Neuronal stem cell (in vitro differentiated cells): ENCODE measurements at regions not wholly inside any gene's neighbourhood (a gene's known extent, or its start where the extent isn't known, plus 50 kb on each side); places are given as distances from the start of the nearest gene placed in this dataset.

Source experiments
- DNase-seq: peaks from one replicate; pipeline ENCODE4 v3.0.0-alpha.2; 2013; ENCODE audit warnings: low spot score
- H2AFZ ChIP-seq: one replicate; pipeline ENCODE4 v1.6.1; 2013; ENCODE audit warnings: mild to moderate bottlenecking, low read length, inconsistent platforms
- H2AK5ac ChIP-seq: 2 replicates; pipeline ENCODE4 v1.6.1; 2013; ENCODE audit warnings: low read depth, mild to moderate bottlenecking, inconsistent platforms, low read length, moderate library complexity, mixed read lengths
- H2BK120ac ChIP-seq: 2 replicates; pipeline ENCODE4 v1.6.1; 2013; ENCODE audit warnings: low read depth, mild to moderate bottlenecking, inconsistent platforms, low read length, moderate library complexity, mixed read lengths
- H2BK12ac ChIP-seq: one replicate; pipeline ENCODE4 v1.6.1; 2013; ENCODE audit warnings: low read length, inconsistent platforms
- H2BK15ac ChIP-seq: 2 replicates; pipeline ENCODE4 v1.6.1; 2013; ENCODE audit warnings: mild to moderate bottlenecking, low read length, inconsistent platforms, mixed read lengths
- H2BK5ac ChIP-seq: one replicate; pipeline ENCODE4 v1.6.1; 2013; ENCODE audit warnings: inconsistent platforms, mild to moderate bottlenecking, low read length, moderate library complexity
- H3K14ac ChIP-seq: one replicate; pipeline ENCODE4 v1.6.1; 2013; ENCODE audit warnings: low read length, inconsistent platforms
- H3K18ac ChIP-seq: 2 replicates; pipeline ENCODE4 v1.6.1; 2013; ENCODE audit warnings: low read length, inconsistent platforms
- H3K23ac ChIP-seq: 2 replicates; pipeline ENCODE4 v1.6.1; 2013; ENCODE audit warnings: low read depth, mild to moderate bottlenecking, mixed read lengths, low read length, inconsistent platforms; ENCODE audit not compliant: poor library complexity
- H3K27ac ChIP-seq: replicated peaks from 3 replicates; pipeline ENCODE4 v1.5.1; 2013; ENCODE audit warnings: low read length, inconsistent platforms
- H3K27me3 ChIP-seq, 3 experiments: 2 replicates each; pipeline ENCODE4 v1.6.1; 2013; ENCODE audit warnings: low read length in 3 of 3, mild to moderate bottlenecking in 2 of 3, inconsistent platforms in 1 of 3, low read depth in 1 of 3, mixed read lengths in 1 of 3, moderate library complexity in 1 of 3; ENCODE audit not compliant: control insufficient read depth in 3 of 3, insufficient read depth in 3 of 3
- H3K36me3 ChIP-seq, 2 donors: replicated peaks in 1 of 2; 2 replicates each; pipeline ENCODE4 v1.6.1; 2013; ENCODE audit warnings: low read length in 2 of 2; ENCODE audit not compliant: control insufficient read depth in 2 of 2, insufficient read depth in 2 of 2
- H3K4ac ChIP-seq: 2 replicates; pipeline ENCODE4 v1.6.1; 2013; ENCODE audit warnings: inconsistent platforms, mild to moderate bottlenecking, low read length, moderate library complexity
- H3K4me1 ChIP-seq, 2 donors: 1 replicate in 1 of 2; 2 replicates in 1 of 2; pipeline ENCODE4 v1.6.1; 2013; ENCODE audit warnings: low read length in 2 of 2, low read depth in 1 of 2; ENCODE audit not compliant: control insufficient read depth in 2 of 2, insufficient read depth in 1 of 2
- H3K4me2 ChIP-seq: one replicate; pipeline ENCODE4 v1.6.1; 2013; ENCODE audit warnings: mild to moderate bottlenecking, low read length, inconsistent platforms; ENCODE audit not compliant: insufficient read depth, poor library complexity, severe bottlenecking
- H3K4me3 ChIP-seq, 2 donors: 2 replicates each; pipeline ENCODE4 v1.5.1; 2013; ENCODE audit warnings: low read length in 2 of 2, mild to moderate bottlenecking in 2 of 2, inconsistent platforms in 1 of 2, moderate library complexity in 1 of 2
- H3K79me1 ChIP-seq: one replicate; pipeline ENCODE4 v1.6.1; 2013; ENCODE audit warnings: low read depth, mild to moderate bottlenecking, inconsistent platforms, low read length, moderate library complexity
- H3K9ac ChIP-seq: one replicate; pipeline ENCODE4 v1.6.1; 2013; ENCODE audit warnings: mild to moderate bottlenecking, low read depth, low read length, inconsistent platforms; ENCODE audit not compliant: poor library complexity
- H3K9me3 ChIP-seq, 2 donors: replicated peaks in 1 of 2; 2 replicates each; pipeline versions ENCODE3 to v1.6.1; 2013; ENCODE audit warnings: low read length in 2 of 2, mild to moderate bottlenecking in 2 of 2, inconsistent platforms in 1 of 2, low read depth in 1 of 2, mixed read lengths in 1 of 2, moderate library complexity in 1 of 2; ENCODE audit not compliant: control insufficient read depth in 2 of 2, insufficient read depth in 1 of 2
- H4K8ac ChIP-seq: one replicate; pipeline ENCODE4 v1.6.1; 2013; ENCODE audit warnings: low read depth, mild to moderate bottlenecking, inconsistent platforms, low read length, moderate library complexity
- H4K91ac ChIP-seq: one replicate; pipeline ENCODE4 v1.6.1; 2013; ENCODE audit warnings: low read length, low read depth, mild to moderate bottlenecking, inconsistent platforms; ENCODE audit not compliant: poor library complexity
- WGBS, 2 donors: extraction: QIAGEN DNeasy Blood & Tissue Kit; methylation state at CpG; one replicate each; pipeline ENCODE4 v1.1.7; 2013; ENCODE audit warnings: missing lambda C conversion rate in 2 of 2, mixed read lengths in 1 of 2; ENCODE audit not compliant: insufficient read length in 2 of 2, insufficient replicate concordance in 1 of 2; ENCODE audit errors: extremely low coverage in 2 of 2; 5-methylcytosine and 5-hydroxymethylcytosine counted together

DNA sequence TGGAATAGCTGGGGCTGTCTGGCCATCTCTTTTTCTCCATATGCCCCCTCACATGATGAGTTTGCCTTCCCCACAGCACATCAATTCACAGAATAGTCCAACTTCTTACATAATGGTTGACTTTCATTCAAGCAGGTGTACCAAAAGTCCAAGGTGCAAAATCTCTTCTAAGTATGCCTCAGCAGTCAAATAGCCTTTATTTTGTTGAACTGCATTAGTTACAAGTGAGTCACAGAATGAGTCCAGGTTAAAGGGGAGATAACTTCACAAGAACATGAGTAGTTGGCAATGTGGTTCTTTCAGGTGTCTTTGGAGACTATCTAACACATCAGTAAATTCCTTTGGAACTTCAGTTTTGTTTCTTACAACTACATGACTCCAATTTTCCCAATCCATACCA, 672.5 kb downstream of the PRELID2 start:
- no peak overlapping the region for H3K23ac ChIP-seq
- no peaks in the 10 kb centered on the region for H3K9me3 ChIP-seq
- no peak overlapping the region for H3K4me2 ChIP-seq
- peaks cover 11 to 15% of the 10 kb centered on the region in 2 donors for H3K4me1 ChIP-seq
- H3K4ac ChIP-seq = no peak overlapping the region
- H4K91ac ChIP-seq = no peak overlapping the region
- H2AFZ ChIP-seq = no peak overlapping the region
- H2BK120ac ChIP-seq = no peak overlapping the region
- no peak overlapping the region for H3K27ac ChIP-seq
- H2BK12ac ChIP-seq = no peak overlapping the region
- H3K14ac ChIP-seq = no peak overlapping the region
- no peak overlapping the region for H2BK15ac ChIP-seq
- no peak overlapping the region for H2BK5ac ChIP-seq
- no peak overlapping the region for H3K4me3 ChIP-seq
- no peaks in the 10 kb centered on the region for H3K36me3 ChIP-seq
- no peaks in the 10 kb centered on the region for H3K79me1 ChIP-seq
- no peak overlapping the region for H2AK5ac ChIP-seq
- H3K9ac ChIP-seq = no peak overlapping the region
- peaks cover 0 to 88% (median 0%) of the 10 kb centered on the region in 3 experiments for H3K27me3 ChIP-seq
- no peak overlapping the region for H3K18ac ChIP-seq
- no peak for DNase-seq
- H4K8ac ChIP-seq = no peak overlapping the region

DNA sequence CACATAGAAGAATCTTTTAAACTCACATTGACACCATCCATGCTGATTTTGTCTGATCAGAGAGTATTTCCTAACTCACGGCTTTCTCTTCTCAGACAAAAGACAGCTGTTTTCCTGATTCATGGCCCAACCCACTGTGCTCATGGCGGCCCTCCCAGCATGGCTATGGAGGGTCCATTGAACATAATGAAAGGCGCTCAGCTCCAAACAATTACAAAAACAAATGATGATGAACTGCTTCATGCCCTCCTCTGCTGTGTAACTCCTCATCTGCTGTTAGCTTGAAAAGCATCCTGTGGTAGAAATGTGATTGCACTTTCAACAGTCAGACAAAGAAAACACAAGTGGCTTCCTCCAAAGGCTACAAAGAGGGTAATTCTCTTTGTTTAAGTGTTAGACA, 673.8 kb downstream of the PRELID2 start:
- no peak overlapping the region for H2BK15ac ChIP-seq
- H2BK120ac ChIP-seq = no peak overlapping the region
- H3K27ac ChIP-seq = no peak overlapping the region
- H3K14ac ChIP-seq = no peak overlapping the region
- no peak overlapping the region for H3K4me2 ChIP-seq
- H3K9me3 ChIP-seq = no peaks in the 10 kb centered on the region
- H2BK12ac ChIP-seq = no peak overlapping the region
- H4K91ac ChIP-seq = no peak overlapping the region
- no peaks in the 10 kb centered on the region for H3K79me1 ChIP-seq
- peaks cover 11 to 15% of the 10 kb centered on the region in 2 donors for H3K4me1 ChIP-seq
- no peak overlapping the region for H3K23ac ChIP-seq
- no peak overlapping the region for H2AFZ ChIP-seq
- H3K36me3 ChIP-seq = no peaks in the 10 kb centered on the region
- no CpG with 5 or more reads among the region's 3 CpGs for WGBS, 2 donors
- no peak overlapping the region for H3K18ac ChIP-seq
- H4K8ac ChIP-seq = no peak overlapping the region
- H3K4me3 ChIP-seq = no peak overlapping the region
- no peak overlapping the region for H2BK5ac ChIP-seq
- H3K27me3 ChIP-seq = peaks cover 0 to 90% (median 0%) of the 10 kb centered on the region in 3 experiments
- no peak overlapping the region for H3K9ac ChIP-seq
- peak; percentile 51 for DNase-seq
- no peak overlapping the region for H3K4ac ChIP-seq
- no peak overlapping the region for H2AK5ac ChIP-seq

DNA sequence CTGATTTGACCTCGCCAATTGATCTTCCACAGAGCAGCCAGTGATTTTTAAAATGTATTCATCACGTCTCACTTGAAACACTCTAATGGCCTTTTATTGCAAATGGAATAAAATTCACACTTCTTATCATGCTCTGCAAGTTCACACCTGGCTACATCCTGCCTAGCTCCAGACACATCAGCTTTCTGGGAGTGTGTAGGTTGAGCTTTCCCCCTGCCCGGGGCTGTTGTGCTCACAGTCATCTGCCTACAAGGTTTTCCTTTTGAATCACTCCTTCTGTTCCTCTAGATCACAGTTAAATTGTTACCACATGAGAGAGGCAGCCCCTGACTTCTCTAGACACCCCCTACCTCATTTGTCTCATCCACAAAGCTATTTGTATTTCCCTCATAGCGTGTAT, 674.5 kb downstream of the PRELID2 start:
- H3K36me3 ChIP-seq = no peaks in the 10 kb centered on the region
- H3K27ac ChIP-seq = no peak overlapping the region
- no peak overlapping the region for H2BK5ac ChIP-seq
- no peaks in the 10 kb centered on the region for H3K79me1 ChIP-seq
- no peak overlapping the region for H3K4me3 ChIP-seq
- no peak overlapping the region for H3K9ac ChIP-seq
- no peak overlapping the region for H3K4ac ChIP-seq
- no peak for DNase-seq
- no peak overlapping the region for H2BK12ac ChIP-seq
- H3K4me1 ChIP-seq = peaks cover 11 to 15% of the 10 kb centered on the region in 2 donors
- no CpG with 5 or more reads among the region's 4 CpGs for WGBS, 2 donors
- H4K8ac ChIP-seq = no peak overlapping the region
- H4K91ac ChIP-seq = no peak overlapping the region
- H2BK15ac ChIP-seq = no peak overlapping the region
- no peak overlapping the region for H2BK120ac ChIP-seq
- no peak overlapping the region for H3K23ac ChIP-seq
- no peak overlapping the region for H3K14ac ChIP-seq
- peaks cover 0 to 89% (median 0%) of the 10 kb centered on the region in 3 experiments for H3K27me3 ChIP-seq
- no peak overlapping the region for H2AFZ ChIP-seq
- H2AK5ac ChIP-seq = no peak overlapping the region
- no peak overlapping the region for H3K4me2 ChIP-seq
- H3K9me3 ChIP-seq = no peaks in the 10 kb centered on the region
- H3K18ac ChIP-seq = no peak overlapping the region

DNA sequence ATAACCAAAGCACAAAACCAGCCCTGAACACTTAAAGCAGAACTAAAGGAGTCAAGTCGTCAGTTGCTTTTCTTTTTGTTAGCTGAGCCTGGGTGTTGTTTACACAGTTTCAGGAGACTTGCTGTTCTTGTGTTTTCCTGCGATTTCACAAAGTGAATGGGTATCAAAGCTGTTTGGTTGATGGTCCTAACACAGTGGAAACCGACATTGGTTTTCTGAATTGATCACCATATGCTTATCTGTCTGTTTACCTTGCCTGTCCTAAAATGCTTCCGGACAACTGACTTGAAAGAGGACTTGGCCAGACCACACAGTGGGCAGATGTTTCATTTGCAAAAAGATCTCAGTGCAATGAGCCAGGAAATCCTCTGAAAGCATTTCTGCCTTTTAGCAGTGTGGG, 676.4 kb downstream of the PRELID2 start:
- Histone ChIP-seq H3K4ac (no peak overlapping the region), H3K18ac (no peak overlapping the region), H2AFZ (no peak overlapping the region), H3K9ac (no peak overlapping the region), H3K79me1 (no peaks in the 10 kb centered on the region), H3K9me3 (no peaks in the 10 kb centered on the region), H3K36me3 (no peaks in the 10 kb centered on the region), H2BK5ac (no peak overlapping the region), H3K27me3 (peaks cover 0 to 84% (median 0%) of the 10 kb centered on the region in 3 experiments), H3K14ac (no peak overlapping the region), H3K4me3 (no peak overlapping the region), H2BK15ac (no peak overlapping the region), H4K8ac (no peak overlapping the region), H3K4me1 (peaks cover 11 to 15% of the 10 kb centered on the region in 2 donors), H3K23ac (no peak overlapping the region), H3K4me2 (no peak overlapping the region), H2BK120ac (no peak overlapping the region), H4K91ac (no peak overlapping the region), H2BK12ac (no peak overlapping the region), H3K27ac (no peak overlapping the region), H2AK5ac (no peak overlapping the region)
- WGBS, 2 donors = no CpG with 5 or more reads among the region's 4 CpGs
- DNase-seq = no peak
